H9 (cell line): ENCODE measurements at regions not wholly inside any gene's neighbourhood (a gene's known extent, or its start where the extent isn't known, plus 50 kb on each side); places are given as distances from the start of the nearest gene placed in this dataset.

ENCODE experiments used
- DNase-seq: peaks from one replicate; pipeline ENCODE4 v3.0.0-alpha.2; 2017
- H2AFZ ChIP-seq: one replicate; pipeline ENCODE4 v1.6.1; 2013; ENCODE audit warnings: mild to moderate bottlenecking, low read length, control low read depth, moderate library complexity
- H2AK5ac ChIP-seq: 2 replicates; pipeline ENCODE4 v1.6.1; 2013; ENCODE audit warnings: low read length, control low read depth, mixed read lengths; ENCODE audit not compliant: insufficient read length
- H2BK120ac ChIP-seq: one replicate; pipeline ENCODE4 v1.6.1; 2013; ENCODE audit warnings: low read depth, mild to moderate bottlenecking, low read length, control low read depth, inconsistent platforms; ENCODE audit not compliant: poor library complexity, severe bottlenecking
- H2BK12ac ChIP-seq: 2 replicates; pipeline ENCODE4 v1.6.1; 2013; ENCODE audit warnings: low read length, control low read depth, mixed read lengths, low read depth; ENCODE audit not compliant: insufficient read length
- H2BK15ac ChIP-seq: 2 replicates; pipeline ENCODE4 v1.6.1; 2013; ENCODE audit warnings: low read depth, low read length, control low read depth
- H2BK20ac ChIP-seq: one replicate; pipeline ENCODE4 v1.6.1; 2013; ENCODE audit warnings: low read depth, mild to moderate bottlenecking, low read length, control low read depth, inconsistent platforms; ENCODE audit not compliant: poor library complexity, severe bottlenecking
- H2BK5ac ChIP-seq: 2 replicates; pipeline ENCODE4 v1.6.1; 2013; ENCODE audit warnings: low read length, control low read depth, mixed read lengths; ENCODE audit not compliant: insufficient read length
- H3K14ac ChIP-seq: 2 replicates; pipeline ENCODE4 v1.6.1; 2013; ENCODE audit warnings: low read length, control low read depth; ENCODE audit not compliant: insufficient read depth
- H3K18ac ChIP-seq: 2 replicates; pipeline ENCODE4 v1.6.1; 2013; ENCODE audit warnings: low read depth, mild to moderate bottlenecking, mixed read lengths, low read length, control low read depth; ENCODE audit not compliant: insufficient read length
- H3K23ac ChIP-seq: 2 replicates; pipeline ENCODE4 v1.6.1; 2013; ENCODE audit warnings: low read length, control low read depth, mixed read lengths, low read depth; ENCODE audit not compliant: insufficient read length
- H3K23me2 ChIP-seq: 2 replicates; pipeline ENCODE4 v1.6.1; 2013; ENCODE audit warnings: low read depth, mild to moderate bottlenecking, mixed read lengths, low read length, control low read depth; ENCODE audit not compliant: insufficient read length, poor library complexity, severe bottlenecking
- H3K27ac ChIP-seq: 2 replicates; pipeline ENCODE4 v1.5.1; 2013; ENCODE audit warnings: low read length, control low read depth, mixed read lengths, low read depth; ENCODE audit not compliant: insufficient read length
- H3K27me3 ChIP-seq: 2 replicates; pipeline ENCODE4 v1.6.1; 2013; ENCODE audit warnings: low read length, control low read depth, inconsistent platforms; ENCODE audit not compliant: insufficient read depth
- H3K4ac ChIP-seq: 2 replicates; pipeline ENCODE4 v1.6.1; 2013; ENCODE audit warnings: low read depth, mild to moderate bottlenecking, control low read depth, inconsistent platforms, low read length, moderate library complexity
- H3K4me1 ChIP-seq: 2 replicates; pipeline ENCODE4 v1.6.1; 2013; ENCODE audit warnings: low read length, control low read depth, inconsistent platforms; ENCODE audit not compliant: insufficient read depth
- H3K4me2 ChIP-seq: 2 replicates; pipeline ENCODE4 v1.6.1; 2013; ENCODE audit warnings: low read length, control low read depth, mixed read lengths; ENCODE audit not compliant: insufficient read length, insufficient read depth
- H3K56ac ChIP-seq: 2 replicates; pipeline ENCODE4 v1.6.1; 2013; ENCODE audit warnings: low read depth, mild to moderate bottlenecking, mixed read lengths, low read length, control low read depth; ENCODE audit not compliant: insufficient read length
- H3K79me1 ChIP-seq: 2 replicates; pipeline ENCODE4 v1.6.1; 2013; ENCODE audit warnings: low read depth, mild to moderate bottlenecking, moderate library complexity, low read length, control low read depth, inconsistent platforms; ENCODE audit not compliant: insufficient read depth, poor library complexity, severe bottlenecking
- H3K79me2 ChIP-seq: 2 replicates; pipeline ENCODE4 v1.6.1; 2013; ENCODE audit warnings: low read length, control low read depth, inconsistent platforms; ENCODE audit not compliant: insufficient read depth
- H3K9ac ChIP-seq: 2 replicates; pipeline ENCODE4 v1.6.1; 2013; ENCODE audit warnings: low read length, control low read depth, mixed read lengths; ENCODE audit not compliant: insufficient read length; ENCODE audit errors: extremely low read depth
- H3K9me3 ChIP-seq: one replicate; pipeline ENCODE4 v1.6.1; 2013; ENCODE audit warnings: low read depth, low read length, inconsistent platforms; ENCODE audit not compliant: control insufficient read depth
- H3T11ph ChIP-seq: one replicate; pipeline ENCODE4 v1.6.1; 2013; ENCODE audit warnings: mild to moderate bottlenecking, low read length, control low read depth, inconsistent platforms
- H4K20me1 ChIP-seq: one replicate; pipeline ENCODE4 v1.6.1; 2013; ENCODE audit not compliant: control insufficient read depth, insufficient read length, insufficient read depth
- H4K5ac ChIP-seq: 2 replicates; pipeline ENCODE4 v1.6.1; 2013; ENCODE audit warnings: low read depth, mild to moderate bottlenecking, mixed read lengths, low read length, control low read depth; ENCODE audit not compliant: insufficient read length
- H4K8ac ChIP-seq: replicated peaks from 2 replicates; pipeline ENCODE4 v1.6.1; 2013; ENCODE audit warnings: low read length, control low read depth, mixed read lengths, low read depth; ENCODE audit not compliant: insufficient read length
- H4K91ac ChIP-seq: 2 replicates; pipeline ENCODE4 v1.6.1; 2013; ENCODE audit warnings: low read depth, mild to moderate bottlenecking, moderate library complexity, mixed read lengths, low read length, control low read depth; ENCODE audit not compliant: insufficient read length
- H3K27ac Mint-ChIP-seq, 3 experiments: 2 replicates in 2 of 3; 3 replicates in 1 of 3; pipeline ENCODE4 v1.8.0; 2020 to 2021; ENCODE audit warnings: mixed read lengths in 3 of 3, mild to moderate bottlenecking in 1 of 3, moderate library complexity in 1 of 3
- H3K27me3 Mint-ChIP-seq: 2 replicates; pipeline ENCODE4 v1.8.0; 2021; ENCODE audit warnings: low read depth, mild to moderate bottlenecking, moderate library complexity, mixed read lengths
- H3K36me3 Mint-ChIP-seq, 3 experiments: 2 replicates in 2 of 3; 3 replicates in 1 of 3; pipeline ENCODE4 v1.8.0; 2020 to 2021; ENCODE audit warnings: low read depth in 3 of 3, mixed read lengths in 3 of 3; ENCODE audit not compliant: insufficient read depth in 1 of 3
- H3K4me1 Mint-ChIP-seq, 2 experiments: 2 replicates each; pipeline ENCODE4 v1.8.0; 2020; ENCODE audit warnings: mixed read lengths in 2 of 2
- H3K4me3 Mint-ChIP-seq, 2 experiments: 2 replicates in 1 of 2; 3 replicates in 1 of 2; pipeline ENCODE4 v1.8.0; 2020 to 2021; ENCODE audit warnings: mild to moderate bottlenecking in 2 of 2, mixed read lengths in 2 of 2, moderate library complexity in 1 of 2
- H3K9me3 Mint-ChIP-seq, 2 experiments: 2 replicates in 1 of 2; 3 replicates in 1 of 2; pipeline ENCODE4 v1.8.0; 2020; ENCODE audit warnings: mild to moderate bottlenecking in 2 of 2, mixed read lengths in 2 of 2, moderate library complexity in 1 of 2
- WGBS: extraction: QIAGEN DNeasy Blood & Tissue Kit; methylation state at CpG from one replicate; pipeline ENCODE4 v1.1.7; 2013; ENCODE audit warnings: missing lambda C conversion rate, low lambda C conversion rate, mixed read lengths; ENCODE audit not compliant: insufficient read length; ENCODE audit errors: extremely low coverage; 5-methylcytosine and 5-hydroxymethylcytosine counted together
- TF ChIP-seq, protein P1 (sequence below): fragments of 200-600 bp; sonication (generic); conservative IDR thresholded peaks from 3 replicates; pipeline ENCODE4 v1.8.0; 2021; ENCODE audit warnings: antibody characterized with exemption, mild to moderate bottlenecking

DNA sequence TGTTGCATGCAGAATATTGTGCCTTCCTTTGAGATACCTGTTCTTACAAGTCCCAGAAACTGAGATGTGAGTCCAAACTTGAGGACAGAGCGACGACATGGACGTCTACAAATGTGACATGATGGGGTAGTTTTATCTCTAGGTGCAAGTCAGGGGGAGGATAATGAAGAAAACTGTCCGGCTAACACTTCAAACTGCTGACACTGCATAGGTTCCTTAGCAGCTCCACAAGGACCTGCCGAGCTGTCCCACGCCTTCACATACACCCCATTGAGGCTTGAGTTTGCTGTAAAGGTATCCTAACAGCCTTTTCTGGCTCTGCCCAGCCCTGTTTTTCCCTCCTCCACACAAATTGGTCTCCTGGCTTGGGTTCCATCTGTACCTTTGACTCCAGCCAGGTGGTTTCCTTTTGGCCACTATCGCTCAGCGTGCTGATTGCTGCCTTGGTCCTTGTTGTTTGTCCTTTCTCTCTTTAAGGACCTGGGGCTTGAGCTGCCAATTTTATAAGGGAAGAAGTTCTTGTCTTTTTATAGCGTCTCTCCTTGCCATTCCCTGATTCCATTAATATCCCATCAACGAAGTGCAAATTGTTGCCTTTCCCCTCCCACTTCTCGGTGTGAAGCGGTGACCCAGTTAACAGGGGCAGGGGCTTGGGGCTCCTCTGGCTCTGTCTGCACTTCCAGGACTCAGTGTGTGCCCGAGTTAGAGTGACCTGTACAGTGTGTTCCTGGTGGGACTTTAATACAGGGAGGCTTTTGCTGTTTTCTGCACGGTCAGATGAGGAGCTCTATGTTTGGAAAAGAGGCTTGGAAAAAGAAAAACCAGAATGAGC, 100.3 kb downstream of the PCSK1 start:
- no peaks in the 10 kb centered on the region for H3K4me1 ChIP-seq
- H3K4me2 ChIP-seq = no peak overlapping the region
- DNase-seq = no peak
- no peak overlapping the region for H3K4me3 Mint-ChIP-seq
- H3K4me1 Mint-ChIP-seq = peaks cover 5 to 9% of the 10 kb centered on the region in 2 experiments; a peak in 3 of 4 replicates
- no peaks in the 10 kb centered on the region for H3K79me2 ChIP-seq
- H3K27ac ChIP-seq = no peak overlapping the region
- no peaks in the 10 kb centered on the region for H3K23me2 ChIP-seq
- H3K14ac ChIP-seq = no peak overlapping the region
- H3K27me3 Mint-ChIP-seq = no peaks in the 10 kb centered on the region
- H2AFZ ChIP-seq = no peak overlapping the region
- TF ChIP-seq, protein P1, sequence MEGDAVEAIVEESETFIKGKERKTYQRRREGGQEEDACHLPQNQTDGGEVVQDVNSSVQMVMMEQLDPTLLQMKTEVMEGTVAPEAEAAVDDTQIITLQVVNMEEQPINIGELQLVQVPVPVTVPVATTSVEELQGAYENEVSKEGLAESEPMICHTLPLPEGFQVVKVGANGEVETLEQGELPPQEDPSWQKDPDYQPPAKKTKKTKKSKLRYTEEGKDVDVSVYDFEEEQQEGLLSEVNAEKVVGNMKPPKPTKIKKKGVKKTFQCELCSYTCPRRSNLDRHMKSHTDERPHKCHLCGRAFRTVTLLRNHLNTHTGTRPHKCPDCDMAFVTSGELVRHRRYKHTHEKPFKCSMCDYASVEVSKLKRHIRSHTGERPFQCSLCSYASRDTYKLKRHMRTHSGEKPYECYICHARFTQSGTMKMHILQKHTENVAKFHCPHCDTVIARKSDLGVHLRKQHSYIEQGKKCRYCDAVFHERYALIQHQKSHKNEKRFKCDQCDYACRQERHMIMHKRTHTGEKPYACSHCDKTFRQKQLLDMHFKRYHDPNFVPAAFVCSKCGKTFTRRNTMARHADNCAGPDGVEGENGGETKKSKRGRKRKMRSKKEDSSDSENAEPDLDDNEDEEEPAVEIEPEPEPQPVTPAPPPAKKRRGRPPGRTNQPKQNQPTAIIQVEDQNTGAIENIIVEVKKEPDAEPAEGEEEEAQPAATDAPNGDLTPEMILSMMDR = no peak
- H3K9ac ChIP-seq = no peak overlapping the region
- H3K23ac ChIP-seq = no peak overlapping the region
- H3K36me3 Mint-ChIP-seq = no peaks in the 10 kb centered on the region
- no peaks in the 10 kb centered on the region for H4K20me1 ChIP-seq
- no peak overlapping the region for H2BK12ac ChIP-seq
- H3K9me3 Mint-ChIP-seq = no peaks in the 10 kb centered on the region
- H4K8ac ChIP-seq = no peak overlapping the region
- no peak overlapping the region for H2BK15ac ChIP-seq
- H3K27ac Mint-ChIP-seq = peak overlapping the region in 1 of 3 experiments; percentile 50; a peak in 1 of 7 replicates
- no peak overlapping the region for H3K18ac ChIP-seq
- no peak overlapping the region for H3K56ac ChIP-seq
- H2AK5ac ChIP-seq = no peak overlapping the region
- H4K91ac ChIP-seq = no peak overlapping the region
- H4K5ac ChIP-seq = no peak overlapping the region
- no CpG with 5 or more reads among the region's 14 CpGs for WGBS
- no peak overlapping the region for H2BK20ac ChIP-seq
- no peak overlapping the region for H2BK5ac ChIP-seq
- H3K27me3 ChIP-seq = no peaks in the 10 kb centered on the region
- no peak overlapping the region for H3T11ph ChIP-seq
- H3K4ac ChIP-seq = no peak overlapping the region
- H3K9me3 ChIP-seq = no peaks in the 10 kb centered on the region
- H2BK120ac ChIP-seq = no peak overlapping the region
- H3K79me1 ChIP-seq = no peaks in the 10 kb centered on the region
